GM21447 (cell line): ENCODE measurements at regions not wholly inside any gene's neighbourhood (a gene's known extent, or its start where the extent isn't known, plus 50 kb on each side); places are given as distances from the start of the nearest gene placed in this dataset.

ENCODE experiments used
- ATAC-seq: cut with Tn5 transposase; IDR thresholded peaks from one replicate; pipeline ENCODE4 v1.9.1; 2021; ENCODE audit not compliant: unreplicated experiment

GRCh38 chr5:136811551-136811950 is 446.2 kb upstream of the TRPC7 start:
- no peak for ATAC-seq

- no peak for ATAC-seq
Measured at GRCh38 chr5:136811086-136811485, 445.7 kb upstream of the TRPC7 start.

GRCh38 chr5:136810261-136810801 is 445.0 kb upstream of the TRPC7 start:
- no peak for ATAC-seq

GRCh38 chr5:136809382-136809781 is 444.0 kb upstream of the TRPC7 start:
- ATAC-seq: no peak

- ATAC-seq: no peak
Measured at GRCh38 chr5:136808756-136809155, 443.4 kb upstream of the TRPC7 start.

GRCh38 chr5:136805466-136805865 is 440.1 kb upstream of the TRPC7 start:
- ATAC-seq: no peak

- no peak for ATAC-seq
Measured at GRCh38 chr5:136802383-136802782, 437.0 kb upstream of the TRPC7 start.

GRCh38 chr5:136799806-136800372 is 434.5 kb upstream of the TRPC7 start:
- no peak for ATAC-seq

- no peak for ATAC-seq
Measured at GRCh38 chr5:136793300-136793699, 428.0 kb upstream of the TRPC7 start.

- ATAC-seq: no peak
Measured at GRCh38 chr5:136781464-136781863, 416.1 kb upstream of the TRPC7 start.

- ATAC-seq: no peak
Measured at GRCh38 chr5:136780518-136780917, 415.2 kb upstream of the TRPC7 start.

- no peak for ATAC-seq
Measured at GRCh38 chr5:136776022-136776927, 410.9 kb upstream of the TRPC7 start.

GRCh38 chr5:136772491-136772890 is 407.1 kb upstream of the TRPC7 start:
- no peak for ATAC-seq

GRCh38 chr5:136769900-136770684 is 404.7 kb upstream of the TRPC7 start:
- peak; percentile 72 for ATAC-seq

GRCh38 chr5:136769093-136769492 is 403.7 kb upstream of the TRPC7 start:
- ATAC-seq: no peak

- no peak for ATAC-seq
Measured at GRCh38 chr5:136768457-136768856, 403.1 kb upstream of the TRPC7 start.

- ATAC-seq: no peak
Measured at GRCh38 chr5:136766456-136766855, 401.1 kb upstream of the TRPC7 start.

GRCh38 chr5:136764601-136765000 is 399.3 kb upstream of the TRPC7 start:
- ATAC-seq: no peak

- ATAC-seq: no peak
Measured at GRCh38 chr5:136763548-136763947, 398.2 kb upstream of the TRPC7 start.

GRCh38 chr5:136754216-136754615 is 388.9 kb upstream of the TRPC7 start:
- no peak for ATAC-seq

- no peak for ATAC-seq
Measured at GRCh38 chr5:136750224-136750862, 385.0 kb upstream of the TRPC7 start.
